ENCODE measurements at regions not wholly inside any gene's neighbourhood (a gene's known extent, or its start where the extent isn't known, plus 50 kb on each side); places are given as distances from the start of the nearest gene placed in this dataset.
"Not testable (repeated sequence)": the region's sequence is repeated elsewhere in the genome, so short reads cannot be mapped to it uniquely, and the experiment has no call there.

DNA sequence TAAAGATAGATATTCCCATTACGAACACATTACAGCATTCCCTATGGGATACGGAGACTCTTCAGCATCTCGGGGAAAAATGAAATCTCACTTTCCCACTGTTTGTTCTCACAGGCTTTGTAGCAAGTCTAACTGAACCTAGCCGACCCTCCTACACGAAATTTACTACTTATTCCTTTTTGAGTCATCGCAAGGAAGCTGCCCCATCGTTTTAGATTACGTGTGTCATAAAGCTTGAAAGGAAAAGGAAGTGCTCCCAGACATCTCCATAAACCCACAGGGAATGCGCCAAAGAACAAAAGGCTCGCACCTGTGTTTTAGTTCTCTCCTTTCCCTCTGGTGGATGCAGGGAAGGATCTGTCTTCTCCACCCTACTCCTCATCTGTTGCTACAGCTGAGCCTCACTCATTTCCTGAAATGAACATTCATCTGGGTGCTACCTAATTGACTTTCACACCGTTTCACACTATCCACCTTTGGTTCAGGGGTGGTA, 76.2 kb upstream of the STK39 start:
- Histone ChIP-seq H3K27me3 (ENCODE audit: insufficient read depth, low read length) (no peaks in the 10 kb centered on the region), H3K36me3 (ENCODE audit: insufficient read depth, low read length) (no peaks in the 10 kb centered on the region), H3K9me3 (ENCODE audit: low read length) (no peaks in the 10 kb centered on the region), H2AFZ (ENCODE audit: low read depth, low read length) (no peak overlapping the region), H3K4me1 (ENCODE audit: insufficient read depth, low read length) (no peaks in the 10 kb centered on the region), H3K4me3 (ENCODE audit: low read length) (no peak overlapping the region)

DNA sequence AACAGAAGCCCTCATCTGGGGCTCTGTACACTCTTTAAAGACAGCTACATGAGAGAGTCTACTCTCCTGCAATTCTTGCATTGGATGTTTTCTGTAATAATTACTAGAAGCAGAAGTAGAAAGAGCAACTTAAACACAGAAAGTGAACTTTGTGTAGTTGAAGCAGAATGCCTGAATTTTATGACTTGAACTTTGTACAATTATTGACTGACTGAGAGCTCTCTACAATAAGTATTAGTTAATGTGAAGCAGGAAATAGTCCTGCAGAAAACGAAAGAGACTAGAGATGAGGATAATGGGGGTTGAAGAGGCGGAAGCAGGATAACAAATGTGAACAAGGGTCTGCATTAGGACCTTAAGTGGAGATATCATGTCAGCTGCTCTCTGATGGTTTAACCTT, 79.2 kb upstream of the STK39 start:
- H2AFZ ChIP-seq (ENCODE audit: low read depth, low read length): no peak overlapping the region
- H3K36me3 ChIP-seq (ENCODE audit: insufficient read depth, low read length): no peaks in the 10 kb centered on the region

DNA sequence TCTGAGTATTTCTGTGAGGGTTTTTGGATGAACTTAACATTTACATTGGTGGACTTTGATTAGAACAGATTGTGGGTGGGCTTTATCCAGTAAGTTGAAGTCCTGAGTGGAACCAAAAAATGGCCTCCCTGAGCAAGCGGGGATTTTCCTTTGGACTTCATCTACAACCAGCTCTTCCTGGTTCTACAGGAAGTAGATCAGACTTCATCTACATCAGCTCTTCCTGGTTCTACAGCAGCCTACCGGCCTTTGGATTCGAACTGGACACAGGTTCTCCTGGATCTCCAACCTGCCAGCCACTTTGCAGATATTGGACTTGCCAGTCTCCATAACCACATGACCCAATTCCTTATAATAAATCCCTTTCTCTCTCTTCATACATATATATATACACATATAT, 79.9 kb upstream of the STK39 start:
- Histone ChIP-seq H2AFZ (ENCODE audit: low read depth, low read length) (no peak overlapping the region), H3K4me3 (ENCODE audit: low read length) (no peak overlapping the region), H3K27me3 (ENCODE audit: insufficient read depth, low read length) (no peaks in the 10 kb centered on the region), H3K9me3 (ENCODE audit: low read length) (no peaks in the 10 kb centered on the region), H3K4me1 (ENCODE audit: insufficient read depth, low read length) (no peaks in the 10 kb centered on the region), H3K36me3 (ENCODE audit: insufficient read depth, low read length) (no peaks in the 10 kb centered on the region)

More for the DNA sequence above, 79.2 kb upstream of the STK39 start:
- no peaks in the 10 kb centered on the region for H3K9me3 ChIP-seq (ENCODE audit: low read length)
- no peaks in the 10 kb centered on the region for H3K4me1 ChIP-seq (ENCODE audit: insufficient read depth, low read length)
- H3K27me3 ChIP-seq (ENCODE audit: insufficient read depth, low read length): no peaks in the 10 kb centered on the region
- H3K4me3 ChIP-seq (ENCODE audit: low read length): no peak overlapping the region

DNA sequence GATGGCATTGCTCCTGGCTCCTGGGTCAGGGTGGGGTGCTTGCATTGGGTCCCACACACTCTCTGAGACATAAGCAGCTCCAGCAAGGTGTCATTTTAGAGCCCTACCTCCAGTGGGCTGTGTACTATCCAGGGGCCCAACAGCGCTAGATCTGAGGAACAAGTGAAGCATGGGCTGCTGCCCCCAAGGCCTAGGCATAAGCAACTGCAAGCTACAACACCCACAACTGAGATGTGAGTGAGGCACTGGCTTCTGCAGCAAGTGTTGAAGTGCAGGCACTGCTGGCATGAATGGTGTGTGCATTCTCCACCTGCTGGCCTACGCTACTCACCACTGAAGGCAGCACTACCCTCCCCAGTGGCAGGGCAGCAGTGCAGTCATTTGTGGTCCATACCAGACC, 81.0 kb upstream of the STK39 start:
- Histone ChIP-seq H3K27me3 (ENCODE audit: insufficient read depth, low read length) (no peaks in the 10 kb centered on the region), H2AFZ (ENCODE audit: low read depth, low read length) (no peak overlapping the region), H3K36me3 (ENCODE audit: insufficient read depth, low read length) (no peaks in the 10 kb centered on the region), H3K4me1 (ENCODE audit: insufficient read depth, low read length) (no peaks in the 10 kb centered on the region), H3K4me3 (ENCODE audit: low read length) (no peak overlapping the region), H3K9me3 (ENCODE audit: low read length) (no peaks in the 10 kb centered on the region)

DNA sequence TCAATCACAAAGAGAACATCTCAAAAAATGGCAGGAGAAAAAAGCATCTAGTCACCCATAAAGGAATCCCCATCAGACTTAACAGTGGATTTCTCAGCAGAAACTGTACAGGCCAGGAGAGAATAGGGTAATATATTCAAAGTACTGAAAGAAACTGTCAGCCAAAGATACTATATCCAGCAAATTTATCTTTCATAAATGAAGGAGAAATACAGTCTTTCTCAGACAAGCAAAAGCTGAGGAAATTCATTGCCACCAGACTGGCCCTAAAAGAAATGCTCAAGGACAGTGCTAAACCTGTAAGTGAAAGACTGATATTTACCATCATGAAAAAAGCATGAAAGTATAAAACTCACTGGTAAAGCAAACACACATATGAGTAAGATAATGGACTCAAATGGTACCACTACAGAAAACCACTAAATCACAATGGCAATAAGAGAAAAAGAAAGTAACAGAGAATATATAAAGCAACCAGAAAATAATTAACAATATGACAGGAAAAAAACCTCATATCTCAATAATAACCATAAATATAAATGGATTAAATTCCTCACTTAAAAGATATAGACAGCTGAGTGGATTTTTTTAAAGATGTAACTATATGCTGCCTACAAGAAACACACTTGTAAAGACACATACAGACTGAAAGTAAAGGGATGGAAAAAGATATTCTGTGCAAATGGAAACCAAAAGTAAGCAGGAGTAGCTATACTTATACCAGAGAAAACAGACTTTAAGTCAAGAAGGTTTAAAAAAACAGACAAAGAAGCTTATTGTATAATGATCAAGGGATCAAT, 83.4 kb upstream of the STK39 start:
- no peaks in the 10 kb centered on the region for H3K36me3 ChIP-seq (ENCODE audit: insufficient read depth, low read length)
- no peaks in the 10 kb centered on the region for H3K27me3 ChIP-seq (ENCODE audit: insufficient read depth, low read length)
- no peaks in the 10 kb centered on the region for H3K4me1 ChIP-seq (ENCODE audit: insufficient read depth, low read length)
- no peaks in the 10 kb centered on the region for H3K9me3 ChIP-seq (ENCODE audit: low read length)
- H2AFZ ChIP-seq (ENCODE audit: low read depth, low read length): no peak overlapping the region
- H3K4me3 ChIP-seq (ENCODE audit: low read length): no peak overlapping the region

DNA sequence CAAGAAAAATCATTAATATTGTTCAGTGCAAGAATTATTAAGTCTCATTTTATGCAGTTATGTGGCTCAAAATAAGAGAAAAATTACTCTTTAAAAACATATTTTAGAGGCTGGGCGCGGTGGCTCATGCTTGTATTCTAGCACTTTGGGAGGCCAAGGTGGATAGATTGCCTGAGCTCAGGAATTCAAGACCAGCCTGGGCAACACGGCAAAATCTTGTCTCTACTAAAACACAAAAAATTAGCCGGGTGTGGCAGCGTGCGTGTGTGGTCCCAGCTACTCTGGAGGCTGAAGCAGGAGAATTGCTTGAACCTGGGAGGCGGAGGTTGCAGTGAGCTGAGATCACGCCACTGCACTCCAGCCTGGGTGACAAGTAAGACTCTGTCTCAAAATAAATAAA, 87.9 kb upstream of the STK39 start:
- H3K36me3 ChIP-seq (ENCODE audit: insufficient read depth, low read length); H2AFZ ChIP-seq (ENCODE audit: low read depth, low read length); H3K27me3 ChIP-seq (ENCODE audit: insufficient read depth, low read length); H3K9me3 ChIP-seq (ENCODE audit: low read length); H3K4me3 ChIP-seq (ENCODE audit: low read length): not testable (repeated sequence)
- H3K4me1 ChIP-seq (ENCODE audit: insufficient read depth, low read length): peaks cover 11% of the 10 kb centered on the region

DNA sequence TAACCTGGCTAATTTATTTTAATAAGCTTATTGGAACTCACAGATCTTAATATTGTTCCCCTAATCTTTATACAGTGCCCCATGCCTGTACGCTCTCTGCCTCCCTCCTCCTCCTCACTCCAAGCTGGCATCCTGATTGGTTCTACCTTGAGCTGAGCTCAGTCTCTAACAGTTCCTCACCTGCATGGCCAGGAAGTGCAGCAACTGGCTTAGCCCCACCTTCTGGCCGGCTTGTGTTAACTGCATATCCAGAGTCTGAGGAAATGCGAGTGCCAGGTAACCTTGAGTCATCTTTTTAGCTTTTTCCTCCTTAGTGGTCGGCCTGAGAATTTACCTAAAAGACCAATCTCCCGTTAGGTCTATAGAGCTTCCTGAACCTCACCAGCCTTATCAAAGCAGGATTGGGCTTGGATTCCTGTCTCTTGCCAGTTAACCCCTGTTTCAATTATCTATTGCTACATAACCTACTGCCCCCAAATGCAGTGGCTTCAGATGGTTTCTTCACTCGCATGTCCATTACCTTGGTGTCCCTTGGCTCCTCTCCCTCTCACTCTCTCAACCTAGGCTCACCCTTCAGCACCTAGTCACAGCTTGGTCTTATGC, 89.5 kb upstream of the STK39 start:
- H3K9me3 ChIP-seq (ENCODE audit: low read length): no peaks in the 10 kb centered on the region
- no peaks in the 10 kb centered on the region for H3K36me3 ChIP-seq (ENCODE audit: insufficient read depth, low read length)
- no peaks in the 10 kb centered on the region for H3K27me3 ChIP-seq (ENCODE audit: insufficient read depth, low read length)
- H3K4me3 ChIP-seq (ENCODE audit: low read length): no peak overlapping the region
- peaks cover 11% of the 10 kb centered on the region for H3K4me1 ChIP-seq (ENCODE audit: insufficient read depth, low read length)
- H2AFZ ChIP-seq (ENCODE audit: low read depth, low read length): no peak overlapping the region

DNA sequence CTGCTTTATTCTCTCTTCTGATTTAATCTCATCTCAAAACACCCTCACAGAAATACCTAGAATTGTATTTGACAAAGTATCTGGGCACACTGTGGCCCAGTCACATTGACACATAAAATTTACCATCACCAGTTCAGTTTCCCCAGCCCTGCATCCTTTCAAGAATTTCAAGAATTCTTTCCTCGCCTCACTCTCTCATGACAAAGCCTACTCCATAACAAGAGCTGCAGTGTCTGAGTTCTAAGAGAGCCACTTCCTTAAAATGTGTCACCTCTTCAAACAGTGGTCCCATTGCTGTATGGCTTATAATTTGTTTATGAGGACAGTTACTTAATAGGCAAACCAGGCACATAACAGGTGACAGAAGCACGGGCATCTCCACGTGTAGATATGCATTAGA, 90.9 kb upstream of the STK39 start:
- no peaks in the 10 kb centered on the region for H3K9me3 ChIP-seq (ENCODE audit: low read length)
- H3K27me3 ChIP-seq (ENCODE audit: insufficient read depth, low read length): no peaks in the 10 kb centered on the region
- H2AFZ ChIP-seq (ENCODE audit: low read depth, low read length): no peak overlapping the region
- no peaks in the 10 kb centered on the region for H3K36me3 ChIP-seq (ENCODE audit: insufficient read depth, low read length)
- peaks cover 11% of the 10 kb centered on the region for H3K4me1 ChIP-seq (ENCODE audit: insufficient read depth, low read length)
- no peak overlapping the region for H3K4me3 ChIP-seq (ENCODE audit: low read length)

DNA sequence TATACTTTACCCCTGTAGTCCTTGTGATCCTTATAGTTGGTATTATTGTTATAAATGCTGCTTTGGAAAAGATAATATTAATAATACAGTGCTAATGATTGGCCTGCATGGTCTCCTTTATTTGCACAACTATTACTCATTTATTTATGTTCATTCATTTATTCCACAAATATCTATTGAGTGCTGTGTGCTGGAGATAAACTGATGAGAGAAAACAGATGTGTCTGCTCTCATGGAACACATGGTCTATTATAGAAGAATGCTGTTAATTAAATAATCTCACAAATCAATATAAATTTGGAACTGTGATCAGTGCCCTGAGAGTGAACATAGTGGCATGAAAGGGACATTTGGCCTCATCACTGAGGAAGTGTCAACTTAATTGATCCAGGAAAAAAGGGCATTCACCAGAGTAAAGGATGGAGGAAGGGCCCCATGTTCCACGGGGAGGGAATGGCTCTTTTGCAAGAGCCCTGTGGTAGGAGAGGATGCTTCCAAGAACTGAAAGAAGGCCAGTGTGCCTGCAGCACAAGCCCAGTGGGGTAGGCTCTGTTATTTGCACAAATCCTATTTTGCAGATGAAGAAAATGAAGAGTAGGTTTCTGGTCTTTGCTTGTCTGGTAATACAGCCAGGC, 91.5 kb upstream of the STK39 start:
- Histone ChIP-seq H2AFZ (ENCODE audit: low read depth, low read length) (no peak overlapping the region), H3K4me1 (ENCODE audit: insufficient read depth, low read length) (peaks cover 11% of the 10 kb centered on the region), H3K9me3 (ENCODE audit: low read length) (no peaks in the 10 kb centered on the region), H3K36me3 (ENCODE audit: insufficient read depth, low read length) (no peaks in the 10 kb centered on the region), H3K4me3 (ENCODE audit: low read length) (no peak overlapping the region), H3K27me3 (ENCODE audit: insufficient read depth, low read length) (no peaks in the 10 kb centered on the region)

DNA sequence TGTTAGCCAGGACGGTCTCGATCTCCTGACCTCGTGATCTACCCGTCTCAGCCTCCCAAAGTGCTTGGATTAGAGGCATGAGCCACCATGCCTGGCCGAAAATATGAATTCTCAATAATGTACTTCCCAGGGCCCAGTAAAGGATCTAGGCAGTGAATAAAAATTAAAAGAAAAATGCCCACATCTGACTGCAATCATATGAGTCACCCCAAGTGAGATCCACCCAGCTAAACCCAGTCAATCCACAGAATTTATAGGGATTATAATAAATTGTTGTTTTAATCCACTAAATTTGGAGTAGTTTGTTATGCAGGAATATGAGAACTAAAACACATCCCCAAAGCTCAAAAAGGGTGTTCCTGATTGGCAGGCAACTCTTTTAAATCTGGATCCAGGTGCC, 93.5 kb upstream of the STK39 start:
- H3K9me3 ChIP-seq (ENCODE audit: low read length): peaks cover 4% of the 10 kb centered on the region

DNA sequence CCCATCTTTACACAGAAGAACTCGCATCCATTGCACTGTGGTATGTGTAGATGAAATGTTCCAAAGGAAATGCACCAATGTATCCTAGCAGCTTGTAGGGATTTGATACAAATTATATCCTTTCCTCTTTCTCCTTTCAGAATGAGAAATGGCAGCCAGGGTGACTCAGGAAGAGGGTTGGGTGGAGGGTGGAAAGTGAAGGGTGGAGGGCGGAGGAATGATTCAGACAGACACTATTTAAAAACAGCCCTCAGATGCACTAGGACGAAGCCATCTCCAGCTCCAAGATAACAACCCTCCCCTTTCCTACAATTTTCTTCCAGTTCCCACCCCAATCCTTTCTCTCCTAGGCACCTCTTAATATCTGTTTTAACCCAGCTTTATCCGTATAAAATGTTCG, 96.2 kb upstream of the STK39 start:
- H3K4me3 ChIP-seq (ENCODE audit: low read length): no peak overlapping the region
- H3K27me3 ChIP-seq (ENCODE audit: insufficient read depth, low read length): no peaks in the 10 kb centered on the region
- no peak overlapping the region for H2AFZ ChIP-seq (ENCODE audit: low read depth, low read length)
- H3K36me3 ChIP-seq (ENCODE audit: insufficient read depth, low read length): no peaks in the 10 kb centered on the region
- H3K9me3 ChIP-seq (ENCODE audit: low read length): peaks cover 4% of the 10 kb centered on the region
- peaks cover 16% of the 10 kb centered on the region for H3K4me1 ChIP-seq (ENCODE audit: insufficient read depth, low read length)

More for the DNA sequence above, 93.5 kb upstream of the STK39 start:
- Histone ChIP-seq H2AFZ (ENCODE audit: low read depth, low read length) (no peak overlapping the region), H3K36me3 (ENCODE audit: insufficient read depth, low read length) (no peaks in the 10 kb centered on the region), H3K27me3 (ENCODE audit: insufficient read depth, low read length) (no peaks in the 10 kb centered on the region), H3K4me1 (ENCODE audit: insufficient read depth, low read length) (peaks cover 11% of the 10 kb centered on the region), H3K4me3 (ENCODE audit: low read length) (no peak overlapping the region)

DNA sequence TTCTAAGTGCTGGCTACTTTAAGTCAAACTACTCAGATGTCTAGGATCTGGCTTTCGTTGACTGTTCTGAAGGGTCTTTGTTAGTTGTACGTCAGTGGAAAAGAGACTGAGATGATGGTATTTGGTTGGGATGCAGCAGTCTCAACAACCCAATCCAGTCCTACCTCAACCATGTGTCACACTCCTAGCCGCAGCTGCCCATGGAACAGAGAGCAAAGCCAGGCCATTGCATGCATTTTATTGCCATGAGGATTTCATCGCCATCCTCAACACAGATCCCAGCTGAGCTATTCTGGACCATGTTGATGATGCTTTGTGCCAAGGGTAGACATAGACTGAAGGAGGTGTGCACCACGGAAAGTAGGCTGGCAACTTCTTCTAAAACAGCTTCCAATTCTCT, 97.3 kb upstream of the STK39 start:
- Histone ChIP-seq H3K4me1 (ENCODE audit: insufficient read depth, low read length) (peaks cover 7% of the 10 kb centered on the region), H3K27me3 (ENCODE audit: insufficient read depth, low read length) (no peaks in the 10 kb centered on the region), H3K9me3 (ENCODE audit: low read length) (peaks cover 4% of the 10 kb centered on the region), H2AFZ (ENCODE audit: low read depth, low read length) (no peak overlapping the region), H3K36me3 (ENCODE audit: insufficient read depth, low read length) (no peaks in the 10 kb centered on the region), H3K4me3 (ENCODE audit: low read length) (no peak overlapping the region)

DNA sequence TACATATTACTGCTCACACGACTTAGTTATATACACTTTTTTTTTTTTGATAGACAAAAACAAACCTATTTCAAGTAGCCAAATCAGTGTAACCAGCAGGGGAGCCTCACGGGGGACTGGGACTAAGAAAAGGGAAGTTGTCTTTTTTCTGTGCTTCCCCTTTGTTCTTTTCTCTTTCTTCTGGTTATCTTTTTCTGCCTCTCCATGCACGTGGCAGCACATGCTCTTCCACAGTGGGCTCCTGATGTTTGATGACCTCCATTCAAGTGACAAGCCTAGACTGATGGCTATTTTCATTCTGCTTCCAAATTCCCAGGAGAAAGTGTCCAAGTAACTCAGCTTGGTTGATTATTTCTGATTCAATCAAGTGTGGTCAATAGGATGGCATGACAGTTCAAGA, 98.2 kb upstream of the STK39 start:
- Histone ChIP-seq H3K4me1 (ENCODE audit: insufficient read depth, low read length) (peaks cover 5% of the 10 kb centered on the region), H3K36me3 (ENCODE audit: insufficient read depth, low read length) (no peaks in the 10 kb centered on the region), H3K4me3 (ENCODE audit: low read length) (no peak overlapping the region), H2AFZ (ENCODE audit: low read depth, low read length) (no peak overlapping the region), H3K27me3 (ENCODE audit: insufficient read depth, low read length) (no peaks in the 10 kb centered on the region), H3K9me3 (ENCODE audit: low read length) (peaks cover 4% of the 10 kb centered on the region)

All from neuron (in vitro differentiated cells).